ENCODE measurements at regions not wholly inside any gene's neighbourhood (a gene's known extent, or its start where the extent isn't known, plus 50 kb on each side); places are given as distances from the start of the nearest gene placed in this dataset.

GRCh38 chr1:170789063-170789462, 125.1 kb downstream of the PRRX1 start:
- DNase-seq (ENCODE audit: low read depth) = no peak
- H3K27me3 ChIP-seq (ENCODE audit: control insufficient read depth, insufficient read depth, low read length) = no peaks in the 10 kb centered on the region
- no peaks in the 10 kb centered on the region for H3K36me3 ChIP-seq (ENCODE audit: control insufficient read depth, insufficient read depth, low read length)
- TF ChIP-seq, protein P1, sequence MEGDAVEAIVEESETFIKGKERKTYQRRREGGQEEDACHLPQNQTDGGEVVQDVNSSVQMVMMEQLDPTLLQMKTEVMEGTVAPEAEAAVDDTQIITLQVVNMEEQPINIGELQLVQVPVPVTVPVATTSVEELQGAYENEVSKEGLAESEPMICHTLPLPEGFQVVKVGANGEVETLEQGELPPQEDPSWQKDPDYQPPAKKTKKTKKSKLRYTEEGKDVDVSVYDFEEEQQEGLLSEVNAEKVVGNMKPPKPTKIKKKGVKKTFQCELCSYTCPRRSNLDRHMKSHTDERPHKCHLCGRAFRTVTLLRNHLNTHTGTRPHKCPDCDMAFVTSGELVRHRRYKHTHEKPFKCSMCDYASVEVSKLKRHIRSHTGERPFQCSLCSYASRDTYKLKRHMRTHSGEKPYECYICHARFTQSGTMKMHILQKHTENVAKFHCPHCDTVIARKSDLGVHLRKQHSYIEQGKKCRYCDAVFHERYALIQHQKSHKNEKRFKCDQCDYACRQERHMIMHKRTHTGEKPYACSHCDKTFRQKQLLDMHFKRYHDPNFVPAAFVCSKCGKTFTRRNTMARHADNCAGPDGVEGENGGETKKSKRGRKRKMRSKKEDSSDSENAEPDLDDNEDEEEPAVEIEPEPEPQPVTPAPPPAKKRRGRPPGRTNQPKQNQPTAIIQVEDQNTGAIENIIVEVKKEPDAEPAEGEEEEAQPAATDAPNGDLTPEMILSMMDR (IDR thresholded peaks at IDR 0.05; ENCODE audit: insufficient read depth, low read length, severe bottlenecking) = no peak
- no peak for FAIRE-seq
- no peak overlapping the region for H3K4me3 ChIP-seq (ENCODE audit: low read depth, low read length)

DNA sequence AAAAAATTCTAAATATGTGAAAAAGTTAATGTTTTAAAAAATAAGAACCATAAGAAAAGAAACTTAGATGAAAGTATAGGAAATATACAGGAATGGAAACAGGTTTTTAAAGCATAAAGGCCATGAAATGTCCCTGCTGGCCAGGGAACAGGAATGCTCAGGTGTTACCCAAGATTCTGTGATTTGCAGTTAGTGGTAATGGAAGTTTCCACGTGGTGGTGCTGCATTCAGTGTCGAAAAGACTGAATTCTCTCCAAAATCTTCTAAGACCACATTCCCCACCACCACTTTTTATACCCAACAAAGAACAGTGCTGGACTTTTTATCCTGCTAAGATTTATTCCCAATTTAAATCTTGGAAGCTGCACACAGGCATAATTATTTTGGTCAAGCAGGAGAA, 126.2 kb downstream of the PRRX1 start:
- DNase-seq (ENCODE audit: low read depth) = no peak
- no peaks in the 10 kb centered on the region for H3K36me3 ChIP-seq (ENCODE audit: control insufficient read depth, insufficient read depth, low read length)
- no peak overlapping the region for H3K4me3 ChIP-seq (ENCODE audit: low read depth, low read length)
- FAIRE-seq = no peak
- no peaks in the 10 kb centered on the region for H3K27me3 ChIP-seq (ENCODE audit: control insufficient read depth, insufficient read depth, low read length)
- TF ChIP-seq, protein P1 (IDR thresholded peaks at IDR 0.05; ENCODE audit: insufficient read depth, low read length, severe bottlenecking) = no peak

- FAIRE-seq (no peak), DNase-seq (ENCODE audit: low read depth) (no peak)
- Histone ChIP-seq H3K36me3 (ENCODE audit: control insufficient read depth, insufficient read depth, low read length) (no peaks in the 10 kb centered on the region), H3K27me3 (ENCODE audit: control insufficient read depth, insufficient read depth, low read length) (no peaks in the 10 kb centered on the region), H3K4me3 (ENCODE audit: low read depth, low read length) (no peak overlapping the region)
- TF ChIP-seq, protein P1 (IDR thresholded peaks at IDR 0.05; ENCODE audit: insufficient read depth, low read length, severe bottlenecking) = no peak
Observed at GRCh38 chr1:170790651-170791071, 126.7 kb downstream of the PRRX1 start.

- no peak for DNase-seq (ENCODE audit: low read depth)
- FAIRE-seq = no peak
- H3K4me3 ChIP-seq (ENCODE audit: low read depth, low read length) = no peak overlapping the region
- H3K27me3 ChIP-seq (ENCODE audit: control insufficient read depth, insufficient read depth, low read length) = no peaks in the 10 kb centered on the region
- TF ChIP-seq, protein P1 (IDR thresholded peaks at IDR 0.05; ENCODE audit: insufficient read depth, low read length, severe bottlenecking) = no peak
- no peaks in the 10 kb centered on the region for H3K36me3 ChIP-seq (ENCODE audit: control insufficient read depth, insufficient read depth, low read length)
Observed at GRCh38 chr1:170791941-170792340, 128.0 kb downstream of the PRRX1 start.

DNA sequence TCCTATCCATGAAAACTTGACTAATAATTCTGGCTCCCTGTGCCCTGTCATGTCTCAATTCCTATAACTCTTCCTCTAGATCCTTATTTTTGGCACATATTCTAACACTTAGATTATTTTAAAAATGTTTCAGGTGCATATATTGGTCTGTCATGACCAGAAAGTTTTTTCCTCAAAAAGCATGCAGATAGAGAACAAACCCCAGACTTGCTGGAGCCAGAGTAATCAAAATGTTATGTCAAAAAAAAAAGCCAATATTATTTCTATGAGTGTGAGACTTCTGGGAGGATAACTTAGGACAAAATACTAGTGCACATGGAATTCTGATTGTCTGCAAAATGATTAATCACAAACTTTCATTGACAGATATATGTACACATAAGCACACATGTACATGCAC, 135.1 kb upstream of the MROH9 start:
- H3K27me3 ChIP-seq (ENCODE audit: control insufficient read depth, insufficient read depth, low read length) = no peaks in the 10 kb centered on the region
- DNase-seq (ENCODE audit: low read depth) = no peak
- no peak for FAIRE-seq
- no peaks in the 10 kb centered on the region for H3K36me3 ChIP-seq (ENCODE audit: control insufficient read depth, insufficient read depth, low read length)
- no peak overlapping the region for H3K4me3 ChIP-seq (ENCODE audit: low read depth, low read length)
- TF ChIP-seq, protein P1 (IDR thresholded peaks at IDR 0.05; ENCODE audit: insufficient read depth, low read length, severe bottlenecking) = no peak

GRCh38 chr1:170800812-170801211, 134.5 kb upstream of the MROH9 start:
- no peak for FAIRE-seq
- DNase-seq (ENCODE audit: low read depth) = no peak
- TF ChIP-seq, protein P1 (IDR thresholded peaks at IDR 0.05; ENCODE audit: insufficient read depth, low read length, severe bottlenecking) = no peak
- no peak overlapping the region for H3K4me3 ChIP-seq (ENCODE audit: low read depth, low read length)
- no peaks in the 10 kb centered on the region for H3K27me3 ChIP-seq (ENCODE audit: control insufficient read depth, insufficient read depth, low read length)
- H3K36me3 ChIP-seq (ENCODE audit: control insufficient read depth, insufficient read depth, low read length) = no peaks in the 10 kb centered on the region

All from bronchial epithelial cell (primary cell).